SK-MEL-5 (cell line): ENCODE measurements at regions not wholly inside any gene's neighbourhood (a gene's known extent, or its start where the extent isn't known, plus 50 kb on each side); places are given as distances from the start of the nearest gene placed in this dataset.
A peak's percentile ranks its signal among the peaks of the same experiment; 100 is the strongest.

Experiments used
- DNase-seq: peaks from one replicate; pipeline ENCODE4 v3.0.0-alpha.2; 2016; ENCODE audit warnings: low read depth, low spot score
- in situ Hi-C: cut with HindIII; loops from 2 replicates; pipeline ENCODE4 v1.10.0; 2016; ENCODE audit warnings: low sequenced_read_pairs, high pct_unique_total_duplicates, low pct_unique_long_range_greater_than_20kb

GRCh38 chr18:24656050-24656449 lies 195.6 kb downstream of the HRH4 start:
- DNase-seq = no peak

GRCh38 chr18:24656551-24657443 lies 196.4 kb downstream of the HRH4 start:
- no peak for DNase-seq
- in situ Hi-C loops = no loop called here

More at GRCh38 chr18:24656050-24656449, 195.6 kb downstream of the HRH4 start:
- in situ Hi-C loops = no loop called here

GRCh38 chr18:24657444-24657842 lies 197.0 kb downstream of the HRH4 start:
- in situ Hi-C loops = no loop called here
- no peak for DNase-seq

- in situ Hi-C loops = no loop called here
- DNase-seq = no peak
Observed at GRCh38 chr18:24658302-24658701, 197.9 kb downstream of the HRH4 start.

- no peak for DNase-seq
- in situ Hi-C loops = no loop called here
Observed at GRCh38 chr18:24659827-24660720, 199.6 kb downstream of the HRH4 start.

- DNase-seq = no peak
- in situ Hi-C loops = no loop called here
Observed at GRCh38 chr18:24660956-24661355, 200.5 kb downstream of the HRH4 start.

- in situ Hi-C loops = no loop called here
- no peak for DNase-seq
Observed at GRCh38 chr18:24662412-24662821, 202.0 kb downstream of the HRH4 start.

- in situ Hi-C loops = no loop called here
- no peak for DNase-seq
Observed at GRCh38 chr18:24663026-24663425, 202.6 kb downstream of the HRH4 start.

- in situ Hi-C loops = no loop called here
- no peak for DNase-seq
Observed at GRCh38 chr18:24669015-24669414, 208.6 kb downstream of the HRH4 start.

- in situ Hi-C loops = no loop called here
- DNase-seq = no peak
Observed at GRCh38 chr18:24669502-24669901, 209.1 kb downstream of the HRH4 start.

GRCh38 chr18:24672165-24672941 lies 211.9 kb downstream of the HRH4 start:
- no peak for DNase-seq
- in situ Hi-C loops = no loop called here

- DNase-seq = no peak
- in situ Hi-C loops = no loop called here
Observed at GRCh38 chr18:24674200-24674599, 213.8 kb downstream of the HRH4 start.

GRCh38 chr18:24674605-24675004 lies 214.2 kb downstream of the HRH4 start:
- in situ Hi-C loops = no loop called here

GRCh38 chr18:24677011-24677410 lies 216.6 kb downstream of the HRH4 start:
- DNase-seq = no peak
- in situ Hi-C loops = no loop called here

More at GRCh38 chr18:24674605-24675004, 214.2 kb downstream of the HRH4 start:
- no peak for DNase-seq

GRCh38 chr18:24678107-24678506 lies 217.7 kb downstream of the HRH4 start:
- in situ Hi-C loops = no loop called here
- DNase-seq = no peak

GRCh38 chr18:24678626-24679025 lies 218.2 kb downstream of the HRH4 start:
- in situ Hi-C loops = no loop called here
- no peak for DNase-seq

- no peak for DNase-seq
- in situ Hi-C loops = no loop called here
Observed at GRCh38 chr18:24679062-24679461, 218.6 kb downstream of the HRH4 start.

- in situ Hi-C loops = no loop called here
- peak; percentile 27 for DNase-seq
Observed at GRCh38 chr18:24683925-24684324, 223.5 kb downstream of the HRH4 start.
